Mesothelial cell of epicardium (in vitro differentiated cells): ENCODE measurements at regions not wholly inside any gene's neighbourhood (a gene's known extent, or its start where the extent isn't known, plus 50 kb on each side); places are given as distances from the start of the nearest gene placed in this dataset.

Source experiments
- DNase-seq, 2 experiments: peaks; one replicate each; pipeline ENCODE4 v3.0.0; 2021; ENCODE audit warnings: low spot score in 2 of 2; ENCODE audit not compliant: unreplicated experiment in 2 of 2
- H3K27ac Mint-ChIP-seq: 2 replicates; pipeline ENCODE4 v1.8.0; 2021; ENCODE audit warnings: mixed read lengths
- H3K27me3 Mint-ChIP-seq: 2 replicates; pipeline ENCODE4 v1.8.0; 2021; ENCODE audit warnings: low read depth, mixed read lengths
- H3K36me3 Mint-ChIP-seq: 2 replicates; pipeline ENCODE4 v1.8.0; 2021; ENCODE audit warnings: mixed read lengths
- H3K4me1 Mint-ChIP-seq: 2 replicates; pipeline ENCODE4 v1.8.0; 2021; ENCODE audit warnings: mixed read lengths
- H3K4me3 Mint-ChIP-seq: 2 replicates; pipeline ENCODE4 v1.8.0; 2021; ENCODE audit warnings: mild to moderate bottlenecking, moderate library complexity, mixed read lengths
- H3K9me3 Mint-ChIP-seq: 2 replicates; pipeline ENCODE4 v1.8.0; 2021; ENCODE audit warnings: mixed read lengths
- TF ChIP-seq, protein P1 (sequence below): fragments of 200-600 bp; sonication (generic); IDR thresholded peaks from one replicate; pipeline ENCODE4 v1.5.0; 2021; ENCODE audit warnings: antibody characterized with exemption; ENCODE audit not compliant: unreplicated experiment

DNA sequence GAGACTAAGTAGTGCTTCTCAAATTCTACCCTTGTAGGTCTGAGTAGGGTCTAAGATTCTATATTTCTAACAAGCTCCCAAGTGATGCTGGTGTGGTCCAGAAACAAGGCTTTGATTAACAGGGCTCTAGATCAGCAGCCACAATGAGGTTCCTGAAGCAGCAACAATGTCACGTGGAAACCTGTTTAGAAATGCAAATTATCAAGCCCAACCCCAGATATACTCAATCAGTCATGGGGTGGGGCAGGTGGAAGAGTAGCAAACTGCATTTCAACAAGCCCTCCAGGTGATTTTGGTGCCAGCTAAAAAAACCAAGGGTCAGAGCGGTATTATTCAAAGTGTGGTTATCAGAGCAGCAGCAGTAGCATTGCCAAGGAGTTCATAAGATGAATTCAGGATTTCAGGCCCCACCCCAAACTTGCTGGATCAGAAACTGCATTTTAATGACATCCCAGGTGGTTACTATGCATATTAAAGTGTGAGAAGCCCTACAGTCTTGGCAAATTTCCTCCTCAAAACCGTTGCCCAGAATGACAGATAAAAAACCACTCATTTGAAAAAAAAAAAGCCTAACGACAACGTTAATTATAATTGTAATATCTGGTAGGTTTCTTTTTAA lies 199.2 kb downstream of the AHR start:
- DNase-seq: no peak
- Mint-ChIP-seq H3K27me3 (no peaks in the 10 kb centered on the region), H3K9me3 (no peaks in the 10 kb centered on the region), H3K27ac (peak overlapping the region; percentile 93), H3K4me3 (no peak overlapping the region), H3K36me3 (no peaks in the 10 kb centered on the region), H3K4me1 (peaks cover 53% of the 10 kb centered on the region)
- TF ChIP-seq, protein P1, sequence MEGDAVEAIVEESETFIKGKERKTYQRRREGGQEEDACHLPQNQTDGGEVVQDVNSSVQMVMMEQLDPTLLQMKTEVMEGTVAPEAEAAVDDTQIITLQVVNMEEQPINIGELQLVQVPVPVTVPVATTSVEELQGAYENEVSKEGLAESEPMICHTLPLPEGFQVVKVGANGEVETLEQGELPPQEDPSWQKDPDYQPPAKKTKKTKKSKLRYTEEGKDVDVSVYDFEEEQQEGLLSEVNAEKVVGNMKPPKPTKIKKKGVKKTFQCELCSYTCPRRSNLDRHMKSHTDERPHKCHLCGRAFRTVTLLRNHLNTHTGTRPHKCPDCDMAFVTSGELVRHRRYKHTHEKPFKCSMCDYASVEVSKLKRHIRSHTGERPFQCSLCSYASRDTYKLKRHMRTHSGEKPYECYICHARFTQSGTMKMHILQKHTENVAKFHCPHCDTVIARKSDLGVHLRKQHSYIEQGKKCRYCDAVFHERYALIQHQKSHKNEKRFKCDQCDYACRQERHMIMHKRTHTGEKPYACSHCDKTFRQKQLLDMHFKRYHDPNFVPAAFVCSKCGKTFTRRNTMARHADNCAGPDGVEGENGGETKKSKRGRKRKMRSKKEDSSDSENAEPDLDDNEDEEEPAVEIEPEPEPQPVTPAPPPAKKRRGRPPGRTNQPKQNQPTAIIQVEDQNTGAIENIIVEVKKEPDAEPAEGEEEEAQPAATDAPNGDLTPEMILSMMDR: no peak

DNA sequence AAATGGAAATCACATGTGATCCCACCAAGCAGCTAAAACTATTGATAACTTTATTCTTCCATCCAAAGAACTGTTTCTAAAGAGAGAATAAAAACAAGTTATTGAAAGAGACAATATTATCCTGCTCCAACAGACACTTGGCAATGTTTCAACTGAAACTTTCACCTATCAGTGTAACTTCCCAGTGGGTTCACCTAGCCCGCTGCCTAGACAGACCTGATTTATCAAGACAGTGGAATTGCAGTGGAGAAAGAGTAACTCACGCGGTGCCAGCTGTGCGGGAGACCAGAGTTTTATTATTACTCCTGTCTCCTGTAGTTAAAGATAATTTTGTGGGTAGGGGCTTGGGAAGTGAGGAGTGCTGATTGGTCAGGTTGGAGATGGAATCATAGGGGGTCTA lies 199.8 kb downstream of the AHR start:
- H3K4me3 Mint-ChIP-seq: peak overlapping the region; percentile 27
- H3K27ac Mint-ChIP-seq: peak overlapping the region; percentile 93
- H3K4me1 Mint-ChIP-seq: peaks cover 54% of the 10 kb centered on the region

DNA sequence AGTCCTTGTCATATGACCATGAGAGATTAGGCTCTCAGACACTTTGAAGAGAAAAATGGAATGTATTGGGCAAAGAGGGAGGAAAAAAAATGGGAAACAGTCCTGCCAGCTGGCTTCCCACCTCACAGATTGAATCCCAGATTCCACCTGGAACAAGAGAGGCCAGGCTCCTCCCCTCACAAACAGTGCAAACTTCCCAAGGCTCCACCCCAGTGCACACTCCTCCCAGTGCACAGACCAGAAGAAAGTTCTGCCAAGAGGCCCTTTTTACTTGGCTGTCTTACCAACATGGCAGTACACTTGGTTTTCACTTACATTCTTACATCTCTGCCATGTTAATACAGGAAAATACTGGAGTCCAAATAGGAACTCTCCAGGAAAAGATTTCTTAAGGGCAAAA lies 202.3 kb downstream of the AHR start:
- TF ChIP-seq, protein P1: no peak
- Mint-ChIP-seq H3K4me1 (peaks cover 52% of the 10 kb centered on the region), H3K4me3 (no peak overlapping the region), H3K36me3 (no peaks in the 10 kb centered on the region), H3K9me3 (no peaks in the 10 kb centered on the region), H3K27me3 (no peaks in the 10 kb centered on the region), H3K27ac (no peak overlapping the region)
- DNase-seq: no peak

More for the DNA sequence above, 199.8 kb downstream of the AHR start:
- no peak for DNase-seq
- H3K36me3 Mint-ChIP-seq: no peaks in the 10 kb centered on the region
- H3K27me3 Mint-ChIP-seq: no peaks in the 10 kb centered on the region
- no peaks in the 10 kb centered on the region for H3K9me3 Mint-ChIP-seq
- TF ChIP-seq, protein P1: no peak

DNA sequence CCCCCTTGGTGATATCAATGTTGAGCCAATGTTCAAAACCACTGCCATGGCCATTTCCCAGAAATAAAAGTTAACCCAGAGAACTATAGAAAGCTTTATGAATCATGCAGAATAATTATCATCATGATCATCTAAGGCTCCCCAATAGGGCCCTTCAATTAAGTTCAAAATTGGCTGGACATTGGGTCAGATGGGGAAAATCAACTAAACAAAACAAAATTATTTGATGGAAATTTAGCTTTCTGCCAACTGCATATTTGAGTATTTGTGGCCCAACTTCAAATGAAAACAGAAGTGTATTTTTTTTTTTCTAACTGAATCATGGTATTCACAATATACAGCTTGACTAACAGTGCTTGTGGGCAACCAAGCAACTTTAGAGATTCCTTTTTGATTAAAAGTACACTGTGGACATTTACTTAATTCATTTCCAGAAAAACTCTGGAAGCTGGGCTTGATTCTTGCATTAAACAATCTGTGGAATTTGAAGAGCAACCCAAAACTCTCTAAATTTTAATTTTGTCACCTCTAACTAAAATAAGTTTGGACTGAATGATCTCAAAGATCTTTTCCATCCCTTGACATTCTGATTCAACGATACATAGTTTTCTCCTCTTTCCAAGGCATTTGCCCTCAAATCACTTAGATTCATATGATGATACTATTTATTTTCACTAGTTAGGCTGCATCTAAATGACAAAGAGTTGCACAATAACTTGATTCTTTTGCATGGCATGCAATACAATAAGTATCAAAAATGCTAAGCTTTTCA lies 203.2 kb downstream of the AHR start:
- Mint-ChIP-seq H3K9me3 (no peaks in the 10 kb centered on the region), H3K4me1 (peaks cover 49% of the 10 kb centered on the region), H3K4me3 (no peak overlapping the region), H3K36me3 (no peaks in the 10 kb centered on the region), H3K27ac (no peak overlapping the region), H3K27me3 (no peaks in the 10 kb centered on the region)
- DNase-seq: no peak
- TF ChIP-seq, protein P1: no peak

DNA sequence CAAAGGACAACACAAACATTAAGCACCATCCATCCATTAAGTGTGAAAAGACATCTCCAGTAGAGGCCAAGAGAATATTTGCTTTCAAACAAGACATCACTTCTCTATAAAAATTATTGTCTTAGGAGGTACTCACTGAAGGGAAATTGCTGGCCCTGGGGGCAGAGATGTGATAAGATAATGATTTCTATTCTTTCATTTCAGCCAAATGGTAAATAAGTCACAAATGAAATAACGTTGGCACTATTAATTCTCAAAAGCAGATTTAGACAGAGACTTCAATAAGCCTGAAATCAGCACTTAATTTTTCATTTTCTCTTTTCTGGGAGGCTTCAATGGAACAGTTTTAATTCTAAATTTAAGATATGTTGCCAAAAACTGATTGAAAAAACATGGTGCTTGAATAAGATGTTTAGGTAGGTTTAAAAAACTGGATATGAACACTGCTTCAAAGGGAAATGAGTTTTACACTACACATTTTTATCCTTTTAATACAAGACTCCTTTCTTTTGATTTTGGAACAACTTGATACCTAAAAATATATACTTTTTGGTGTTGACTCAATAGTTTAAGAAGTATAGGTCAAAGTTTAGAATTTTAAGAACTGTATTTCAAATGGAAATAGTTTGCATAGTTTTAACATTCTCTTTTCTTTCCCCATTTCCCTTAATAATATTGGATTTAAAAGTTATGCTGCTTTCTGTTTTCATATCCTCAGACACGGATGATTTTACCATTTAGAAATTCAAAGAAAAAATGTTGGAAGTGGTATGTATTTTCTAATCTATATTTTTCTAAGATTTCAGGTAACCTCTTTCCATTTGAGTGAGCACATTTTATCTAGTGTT lies 204.0 kb downstream of the AHR start:
- no peak overlapping the region for H3K27ac Mint-ChIP-seq

More for the DNA sequence above, 204.0 kb downstream of the AHR start:
- Mint-ChIP-seq H3K36me3 (no peaks in the 10 kb centered on the region), H3K4me3 (no peak overlapping the region), H3K4me1 (peaks cover 45% of the 10 kb centered on the region), H3K9me3 (no peaks in the 10 kb centered on the region), H3K27me3 (no peaks in the 10 kb centered on the region)
- TF ChIP-seq, protein P1: no peak
- no peak for DNase-seq
